Uterus (tissue), 3 donors: ENCODE measurements at regions not wholly inside any gene's neighbourhood (a gene's known extent, or its start where the extent isn't known, plus 50 kb on each side); places are given as distances from the start of the nearest gene placed in this dataset.

Source experiments
- DNase-seq, 2 donors: peaks; one replicate each; pipeline ENCODE4 v3.0.0-alpha.2; 2019 to 2020
- H3K27ac ChIP-seq, 2 donors: fragments of 200-600 bp; sonication (generic); 1 replicate in 1 of 2; 2 replicates in 1 of 2; pipeline ENCODE4 v1.5.1; 2016 to 2018
- H3K27me3 ChIP-seq, 2 donors: fragments of 200-600 bp; sonication (generic); one replicate each; pipeline ENCODE4 v1.5.1; 2018 to 2019; ENCODE audit warnings: control low read depth in 1 of 2
- H3K36me3 ChIP-seq, 2 donors: fragments of 200-600 bp; sonication (generic); one replicate each; pipeline ENCODE4 v1.5.1; 2019; ENCODE audit warnings: control low read depth in 1 of 2
- H3K4me1 ChIP-seq, 2 donors: fragments of 200-600 bp; sonication (generic); one replicate each; pipeline ENCODE4 v1.5.1; 2018 to 2019; ENCODE audit warnings: control low read depth in 1 of 2
- H3K4me3 ChIP-seq, 2 donors: fragments of 200-600 bp; sonication (generic); 1 replicate in 1 of 2; 2 replicates in 1 of 2; pipeline ENCODE4 v1.5.1; 2018 to 2019; ENCODE audit warnings: mild to moderate bottlenecking in 1 of 2
- H3K9me3 ChIP-seq, 2 donors: fragments of 200-600 bp; sonication (generic); one replicate each; pipeline ENCODE4 v1.5.1; 2019; ENCODE audit warnings: control low read depth in 1 of 2
- CTCF ChIP-seq, 4 experiments: fragments of 200-600 bp in 2 of 4; fragments of 450-650 bp in 2 of 4; sonication (generic) in 2 of 4; IDR thresholded peaks; one replicate each; pipeline ENCODE4 v1.5.1; 2016 to 2019; ENCODE audit warnings: antibody characterized with exemption in 4 of 4, mild to moderate bottlenecking in 2 of 4, moderate library complexity in 1 of 4
- POLR2A ChIP-seq, 2 donors: fragments of 450-650 bp; IDR thresholded peaks; one replicate each; pipeline ENCODE4 v1.6.1; 2016; ENCODE audit warnings: antibody characterized with exemption in 2 of 2, mild to moderate bottlenecking in 1 of 2, moderate library complexity in 1 of 2
- intact Hi-C: fragments of 100-400 bp; cut with DNase I; formaldehyde crosslinking; loops from one replicate; pipeline ENCODE4 v1.15.1; 2023; ENCODE audit warnings: low total_unique reads
- donor health status: DM: yes; HTN: yes; CAD: no.

DNA sequence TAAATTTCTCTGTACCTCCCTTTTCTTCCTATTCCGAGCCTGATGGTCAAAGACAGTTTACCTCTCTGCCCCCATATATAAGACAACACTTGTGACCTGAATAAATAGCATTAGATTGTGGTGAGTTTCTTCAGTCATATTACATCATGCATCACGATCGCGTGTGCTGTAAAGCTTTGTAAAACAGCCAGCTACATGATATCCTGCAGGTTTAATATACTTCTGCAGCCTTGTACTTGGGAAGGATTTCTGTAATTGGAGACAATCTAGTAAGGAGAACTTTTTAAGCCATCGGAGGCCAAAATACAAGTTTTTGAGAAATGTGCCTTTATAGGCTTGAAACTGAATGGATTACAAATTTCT lies 711.8 kb upstream of the WWC1 start:
- intact Hi-C loops = no loop called here
- peaks cover 0 to 18% of the 10 kb centered on the region in 2 donors for H3K27me3 ChIP-seq

DNA sequence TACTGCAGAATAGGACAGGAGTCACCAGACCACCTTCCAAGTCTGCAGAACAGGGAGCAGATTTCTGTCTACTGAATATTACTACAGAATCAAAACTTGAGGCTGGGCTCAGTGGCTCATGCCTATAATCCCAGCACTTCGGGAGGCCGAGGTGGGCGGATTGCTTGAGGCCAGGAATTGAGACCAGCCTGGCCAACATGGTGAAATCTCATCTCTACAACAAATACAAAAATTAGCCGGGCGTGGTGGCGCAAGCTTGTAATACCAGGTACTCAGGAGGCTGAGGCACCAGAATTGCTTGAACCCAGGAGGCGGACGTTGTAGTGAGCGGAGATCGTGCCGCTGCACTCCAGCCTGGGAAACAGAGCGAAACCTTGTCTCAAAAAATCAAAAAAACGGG lies 710.8 kb upstream of the WWC1 start:
- no peak overlapping the region for H3K4me3 ChIP-seq
- intact Hi-C loops = no loop called here

More for the DNA sequence above, 711.8 kb upstream of the WWC1 start:
- no peaks in the 10 kb centered on the region for H3K4me1 ChIP-seq
- H3K4me3 ChIP-seq = no peak overlapping the region
- H3K9me3 ChIP-seq = no peaks in the 10 kb centered on the region
- H3K27ac ChIP-seq = no peak overlapping the region
- DNase-seq = no peak
- no peak for TF ChIP-seq POLR2A (IDR thresholded peaks at IDR 0.05)
- H3K36me3 ChIP-seq = no peaks in the 10 kb centered on the region

GRCh38 chr5:167582283-167582682 lies 709.2 kb upstream of the WWC1 start:
- no peak overlapping the region for H3K27ac ChIP-seq
- DNase-seq = no peak
- H3K4me3 ChIP-seq = no peak overlapping the region
- TF ChIP-seq POLR2A (IDR thresholded peaks at IDR 0.05) (no peak), CTCF (IDR thresholded peaks at IDR 0.05) (no peak)
- intact Hi-C loops = no loop called here
- no peaks in the 10 kb centered on the region for H3K9me3 ChIP-seq
- H3K36me3 ChIP-seq = no peaks in the 10 kb centered on the region
- H3K27me3 ChIP-seq = no peaks in the 10 kb centered on the region
- no peaks in the 10 kb centered on the region for H3K4me1 ChIP-seq

More for the DNA sequence above, 710.8 kb upstream of the WWC1 start:
- H3K27me3 ChIP-seq = peaks cover 0 to 8% of the 10 kb centered on the region in 2 donors
- DNase-seq = no peak
- H3K4me1 ChIP-seq = no peaks in the 10 kb centered on the region
- H3K27ac ChIP-seq = no peak overlapping the region
- H3K9me3 ChIP-seq = no peaks in the 10 kb centered on the region
- H3K36me3 ChIP-seq = no peaks in the 10 kb centered on the region
- no peak for TF ChIP-seq CTCF (IDR thresholded peaks at IDR 0.05)
- no peak for TF ChIP-seq POLR2A (IDR thresholded peaks at IDR 0.05)

DNA sequence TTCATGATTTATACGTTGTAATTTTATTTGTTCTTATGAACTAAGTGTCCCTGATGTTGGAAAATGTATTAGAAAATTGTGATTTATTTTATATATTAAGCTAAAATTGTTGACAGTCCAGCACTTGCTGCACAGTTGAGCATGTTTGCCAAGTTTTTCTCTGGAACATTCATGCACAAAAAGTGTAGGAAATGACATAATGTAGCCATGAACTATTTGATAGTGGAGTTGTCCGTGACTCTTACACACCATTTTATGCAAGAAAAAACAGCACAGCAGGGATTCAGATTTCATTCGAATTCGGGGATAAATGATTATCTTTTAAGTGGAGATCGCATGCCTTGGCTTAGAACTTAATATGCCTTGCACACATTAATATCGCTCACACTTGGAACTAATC lies 708.6 kb upstream of the WWC1 start:
- no peaks in the 10 kb centered on the region for H3K9me3 ChIP-seq

GRCh38 chr5:167585184-167585583 lies 706.3 kb upstream of the WWC1 start:
- no peak overlapping the region for H3K27ac ChIP-seq
- no peaks in the 10 kb centered on the region for H3K4me1 ChIP-seq

More for the DNA sequence above, 708.6 kb upstream of the WWC1 start:
- intact Hi-C loops = no loop called here
- Histone ChIP-seq H3K27me3 (no peaks in the 10 kb centered on the region), H3K27ac (no peak overlapping the region), H3K36me3 (no peaks in the 10 kb centered on the region), H3K4me1 (no peaks in the 10 kb centered on the region), H3K4me3 (no peak overlapping the region)
- TF ChIP-seq POLR2A (IDR thresholded peaks at IDR 0.05) (no peak), CTCF (IDR thresholded peaks at IDR 0.05) (no peak)
- DNase-seq = no peak

More at GRCh38 chr5:167585184-167585583, 706.3 kb upstream of the WWC1 start:
- H3K36me3 ChIP-seq = no peaks in the 10 kb centered on the region
- H3K27me3 ChIP-seq = no peaks in the 10 kb centered on the region
- intact Hi-C loops = no loop called here
- no peak for DNase-seq
- no peak for TF ChIP-seq CTCF (IDR thresholded peaks at IDR 0.05)
- no peak for TF ChIP-seq POLR2A (IDR thresholded peaks at IDR 0.05)
- H3K9me3 ChIP-seq = no peaks in the 10 kb centered on the region
- H3K4me3 ChIP-seq = no peak overlapping the region
